ENCODE measurements at regions not wholly inside any gene's neighbourhood (a gene's known extent, or its start where the extent isn't known, plus 50 kb on each side); places are given as distances from the start of the nearest gene placed in this dataset.
"Not testable (repeated sequence)": the region's sequence is repeated elsewhere in the genome, so short reads cannot be mapped to it uniquely, and the experiment has no call there.

GRCh38 chr14:66273261-66273832 lies 212.8 kb upstream of the CCDC196 start:
- DNase-seq (ENCODE audit: low read depth in 2 of 2) = no peak

GRCh38 chr14:66278418-66278817 lies 207.8 kb upstream of the CCDC196 start:
- DNase-seq (ENCODE audit: low read depth in 2 of 2) = not testable (repeated sequence)

- no peak for DNase-seq (ENCODE audit: low read depth in 2 of 2)
Observed at GRCh38 chr14:66281036-66281776, 205.0 kb upstream of the CCDC196 start.

- DNase-seq (ENCODE audit: low read depth in 2 of 2) = no peak
Observed at GRCh38 chr14:66284346-66284745, 201.8 kb upstream of the CCDC196 start.

GRCh38 chr14:66288511-66288910 lies 197.7 kb upstream of the CCDC196 start:
- DNase-seq (ENCODE audit: low read depth in 2 of 2) = no peak

- no peak for DNase-seq (ENCODE audit: low read depth in 2 of 2)
Observed at GRCh38 chr14:66291756-66292155, 194.4 kb upstream of the CCDC196 start.

GRCh38 chr14:66293533-66294105 lies 192.6 kb upstream of the CCDC196 start:
- no peak for DNase-seq (ENCODE audit: low read depth in 2 of 2)

- no peak for DNase-seq (ENCODE audit: low read depth in 2 of 2)
Observed at GRCh38 chr14:66295386-66295785, 190.8 kb upstream of the CCDC196 start.

- no peak for DNase-seq (ENCODE audit: low read depth in 2 of 2)
Observed at GRCh38 chr14:66300886-66301285, 185.3 kb upstream of the CCDC196 start.

GRCh38 chr14:66306101-66306500 lies 180.1 kb upstream of the CCDC196 start:
- no peak for DNase-seq (ENCODE audit: low read depth in 2 of 2)

- no peak for DNase-seq (ENCODE audit: low read depth in 2 of 2)
Observed at GRCh38 chr14:66311058-66311457, 175.1 kb upstream of the CCDC196 start.

GRCh38 chr14:66311990-66312389 lies 174.2 kb upstream of the CCDC196 start:
- no peak for DNase-seq (ENCODE audit: low read depth in 2 of 2)

GRCh38 chr14:66312451-66312850 lies 173.7 kb upstream of the CCDC196 start:
- DNase-seq (ENCODE audit: low read depth in 2 of 2) = no peak

GRCh38 chr14:66315098-66315497 lies 171.1 kb upstream of the CCDC196 start:
- DNase-seq (ENCODE audit: low read depth in 2 of 2) = no peak

GRCh38 chr14:66315548-66315947 lies 170.6 kb upstream of the CCDC196 start:
- DNase-seq (ENCODE audit: low read depth in 2 of 2) = no peak

GRCh38 chr14:66322564-66322963 lies 163.6 kb upstream of the CCDC196 start:
- DNase-seq (ENCODE audit: low read depth in 2 of 2) = no peak

- no peak for DNase-seq (ENCODE audit: low read depth in 2 of 2)
Observed at GRCh38 chr14:66330228-66330627, 155.9 kb upstream of the CCDC196 start.

GRCh38 chr14:66330916-66331315 lies 155.3 kb upstream of the CCDC196 start:
- no peak for DNase-seq (ENCODE audit: low read depth in 2 of 2)

GRCh38 chr14:66333293-66333692 lies 152.9 kb upstream of the CCDC196 start:
- not testable (repeated sequence) for DNase-seq (ENCODE audit: low read depth in 2 of 2)

- no peak for DNase-seq (ENCODE audit: low read depth in 2 of 2)
Observed at GRCh38 chr14:66341239-66341638, 144.9 kb upstream of the CCDC196 start.

- no peak for DNase-seq (ENCODE audit: low read depth in 2 of 2)
Observed at GRCh38 chr14:66345986-66346385, 140.2 kb upstream of the CCDC196 start.

- no peak for DNase-seq (ENCODE audit: low read depth in 2 of 2)
Observed at GRCh38 chr14:66351310-66351709, 134.9 kb upstream of the CCDC196 start.

GRCh38 chr14:66359500-66359899 lies 126.7 kb upstream of the CCDC196 start:
- DNase-seq (ENCODE audit: low read depth in 2 of 2) = no peak
